Neuronal stem cell (in vitro differentiated cells): ENCODE measurements at regions not wholly inside any gene's neighbourhood (a gene's known extent, or its start where the extent isn't known, plus 50 kb on each side); places are given as distances from the start of the nearest gene placed in this dataset.
"Not testable (repeated sequence)": the region's sequence is repeated elsewhere in the genome, so short reads cannot be mapped to it uniquely, and the experiment has no call there.

Experiments
- DNase-seq: peaks from one replicate; pipeline ENCODE4 v3.0.0-alpha.2; 2013; ENCODE audit warnings: low spot score
- H2AFZ ChIP-seq: one replicate; pipeline ENCODE4 v1.6.1; 2013; ENCODE audit warnings: mild to moderate bottlenecking, low read length, inconsistent platforms
- H2AK5ac ChIP-seq: 2 replicates; pipeline ENCODE4 v1.6.1; 2013; ENCODE audit warnings: low read depth, mild to moderate bottlenecking, inconsistent platforms, low read length, moderate library complexity, mixed read lengths
- H2BK120ac ChIP-seq: 2 replicates; pipeline ENCODE4 v1.6.1; 2013; ENCODE audit warnings: low read depth, mild to moderate bottlenecking, inconsistent platforms, low read length, moderate library complexity, mixed read lengths
- H2BK12ac ChIP-seq: one replicate; pipeline ENCODE4 v1.6.1; 2013; ENCODE audit warnings: low read length, inconsistent platforms
- H2BK15ac ChIP-seq: 2 replicates; pipeline ENCODE4 v1.6.1; 2013; ENCODE audit warnings: mild to moderate bottlenecking, low read length, inconsistent platforms, mixed read lengths
- H2BK5ac ChIP-seq: one replicate; pipeline ENCODE4 v1.6.1; 2013; ENCODE audit warnings: inconsistent platforms, mild to moderate bottlenecking, low read length, moderate library complexity
- H3K14ac ChIP-seq: one replicate; pipeline ENCODE4 v1.6.1; 2013; ENCODE audit warnings: low read length, inconsistent platforms
- H3K18ac ChIP-seq: 2 replicates; pipeline ENCODE4 v1.6.1; 2013; ENCODE audit warnings: low read length, inconsistent platforms
- H3K23ac ChIP-seq: 2 replicates; pipeline ENCODE4 v1.6.1; 2013; ENCODE audit warnings: low read depth, mild to moderate bottlenecking, mixed read lengths, low read length, inconsistent platforms; ENCODE audit not compliant: poor library complexity
- H3K27ac ChIP-seq: replicated peaks from 3 replicates; pipeline ENCODE4 v1.5.1; 2013; ENCODE audit warnings: low read length, inconsistent platforms
- H3K27me3 ChIP-seq, 3 experiments: 2 replicates each; pipeline ENCODE4 v1.6.1; 2013; ENCODE audit warnings: low read length in 3 of 3, mild to moderate bottlenecking in 2 of 3, inconsistent platforms in 1 of 3, low read depth in 1 of 3, mixed read lengths in 1 of 3, moderate library complexity in 1 of 3; ENCODE audit not compliant: control insufficient read depth in 3 of 3, insufficient read depth in 3 of 3
- H3K36me3 ChIP-seq, 2 donors: replicated peaks in 1 of 2; 2 replicates each; pipeline ENCODE4 v1.6.1; 2013; ENCODE audit warnings: low read length in 2 of 2; ENCODE audit not compliant: control insufficient read depth in 2 of 2, insufficient read depth in 2 of 2
- H3K4ac ChIP-seq: 2 replicates; pipeline ENCODE4 v1.6.1; 2013; ENCODE audit warnings: inconsistent platforms, mild to moderate bottlenecking, low read length, moderate library complexity
- H3K4me1 ChIP-seq, 2 donors: 1 replicate in 1 of 2; 2 replicates in 1 of 2; pipeline ENCODE4 v1.6.1; 2013; ENCODE audit warnings: low read length in 2 of 2, low read depth in 1 of 2; ENCODE audit not compliant: control insufficient read depth in 2 of 2, insufficient read depth in 1 of 2
- H3K4me2 ChIP-seq: one replicate; pipeline ENCODE4 v1.6.1; 2013; ENCODE audit warnings: mild to moderate bottlenecking, low read length, inconsistent platforms; ENCODE audit not compliant: insufficient read depth, poor library complexity, severe bottlenecking
- H3K4me3 ChIP-seq, 2 donors: 2 replicates each; pipeline ENCODE4 v1.5.1; 2013; ENCODE audit warnings: low read length in 2 of 2, mild to moderate bottlenecking in 2 of 2, inconsistent platforms in 1 of 2, moderate library complexity in 1 of 2
- H3K79me1 ChIP-seq: one replicate; pipeline ENCODE4 v1.6.1; 2013; ENCODE audit warnings: low read depth, mild to moderate bottlenecking, inconsistent platforms, low read length, moderate library complexity
- H3K9ac ChIP-seq: one replicate; pipeline ENCODE4 v1.6.1; 2013; ENCODE audit warnings: mild to moderate bottlenecking, low read depth, low read length, inconsistent platforms; ENCODE audit not compliant: poor library complexity
- H3K9me3 ChIP-seq, 2 donors: replicated peaks in 1 of 2; 2 replicates each; pipeline versions ENCODE3 to v1.6.1; 2013; ENCODE audit warnings: low read length in 2 of 2, mild to moderate bottlenecking in 2 of 2, inconsistent platforms in 1 of 2, low read depth in 1 of 2, mixed read lengths in 1 of 2, moderate library complexity in 1 of 2; ENCODE audit not compliant: control insufficient read depth in 2 of 2, insufficient read depth in 1 of 2
- H4K8ac ChIP-seq: one replicate; pipeline ENCODE4 v1.6.1; 2013; ENCODE audit warnings: low read depth, mild to moderate bottlenecking, inconsistent platforms, low read length, moderate library complexity
- H4K91ac ChIP-seq: one replicate; pipeline ENCODE4 v1.6.1; 2013; ENCODE audit warnings: low read length, low read depth, mild to moderate bottlenecking, inconsistent platforms; ENCODE audit not compliant: poor library complexity
- WGBS, 2 donors: extraction: QIAGEN DNeasy Blood & Tissue Kit; methylation state at CpG; one replicate each; pipeline ENCODE4 v1.1.7; 2013; ENCODE audit warnings: missing lambda C conversion rate in 2 of 2, mixed read lengths in 1 of 2; ENCODE audit not compliant: insufficient read length in 2 of 2, insufficient replicate concordance in 1 of 2; ENCODE audit errors: extremely low coverage in 2 of 2; 5-methylcytosine and 5-hydroxymethylcytosine counted together

DNA sequence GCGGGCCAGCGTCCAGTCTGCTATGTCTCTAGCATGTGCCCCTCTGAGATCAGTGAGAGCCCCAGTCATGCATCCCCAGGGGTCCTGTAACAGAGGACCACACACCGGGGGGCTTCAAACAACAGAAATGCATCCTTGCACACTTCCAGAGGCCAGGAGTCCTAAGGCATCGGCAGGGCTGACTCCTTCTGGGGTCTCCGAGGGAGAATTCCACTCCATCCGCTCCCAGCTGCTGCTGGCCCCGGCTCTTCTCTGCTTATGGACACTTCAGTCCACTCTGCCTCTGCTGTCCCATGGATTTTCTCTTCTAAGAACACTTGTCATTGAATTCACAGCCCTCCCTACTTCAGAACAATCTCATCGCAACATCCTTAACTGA is 157.6 kb downstream of the NPIPB11 start:
- not testable (repeated sequence) for H3K4me3 ChIP-seq, H2AK5ac ChIP-seq, H3K4me1 ChIP-seq, H3K36me3 ChIP-seq, H2BK120ac ChIP-seq, H2BK5ac ChIP-seq, H3K27me3 ChIP-seq, H4K91ac ChIP-seq, H3K9ac ChIP-seq, H3K18ac ChIP-seq, H3K4ac ChIP-seq, H3K14ac ChIP-seq, H3K79me1 ChIP-seq, H3K23ac ChIP-seq, H3K9me3 ChIP-seq, H3K27ac ChIP-seq, H4K8ac ChIP-seq, H2BK15ac ChIP-seq, DNase-seq, H2BK12ac ChIP-seq
- H2AFZ ChIP-seq = peak overlapping the region; percentile 71
- peak overlapping the region; percentile 11 for H3K4me2 ChIP-seq
- no CpG with 5 or more reads among the region's 8 CpGs for WGBS, 2 donors

DNA sequence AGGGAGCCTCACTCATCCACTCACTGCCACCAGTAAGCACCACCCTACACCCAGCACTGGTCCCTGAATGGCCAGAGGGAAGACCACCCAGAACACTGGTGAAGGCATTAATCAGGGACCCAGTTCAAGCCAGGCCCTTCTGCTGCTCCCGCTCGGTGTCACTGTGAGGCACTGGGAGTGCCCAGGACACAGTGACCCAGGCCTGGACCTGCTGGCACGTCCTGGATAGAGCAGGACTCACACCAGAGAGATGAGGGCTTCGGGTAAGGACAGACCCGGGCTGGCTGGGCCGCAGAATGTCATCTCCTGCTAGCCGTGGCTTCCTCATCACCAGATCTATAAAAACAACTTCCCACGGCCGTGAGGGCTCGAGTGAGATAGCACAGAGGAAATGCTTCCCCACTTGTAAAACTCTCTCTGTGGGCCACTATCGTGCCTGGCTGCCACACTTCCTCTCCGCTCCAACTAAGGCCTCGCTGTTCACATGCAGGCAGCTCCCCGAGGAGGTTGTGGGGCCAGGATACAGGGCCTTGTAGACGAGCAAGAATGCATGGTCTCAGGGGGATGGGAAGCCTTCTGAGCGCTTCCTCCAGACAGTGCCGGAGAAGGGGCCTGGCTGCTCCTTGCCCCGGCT is 158.1 kb downstream of the NPIPB11 start:
- H3K9ac ChIP-seq, H3K27me3 ChIP-seq, H4K91ac ChIP-seq, H2BK12ac ChIP-seq, H3K36me3 ChIP-seq, H2BK5ac ChIP-seq, H3K27ac ChIP-seq, H3K79me1 ChIP-seq, H2BK120ac ChIP-seq, H3K18ac ChIP-seq, H3K4me3 ChIP-seq, H2BK15ac ChIP-seq, DNase-seq, H3K23ac ChIP-seq, H3K4me1 ChIP-seq, H3K4ac ChIP-seq, H3K9me3 ChIP-seq, H3K14ac ChIP-seq, H3K4me2 ChIP-seq: not testable (repeated sequence)
- H2AK5ac ChIP-seq = peak overlapping the region; percentile 28
- peak overlapping the region; percentile 48 for H4K8ac ChIP-seq
- peak overlapping the region; percentile 71 for H2AFZ ChIP-seq
- no CpG with 5 or more reads among the region's 18 CpGs for WGBS, 2 donors

DNA sequence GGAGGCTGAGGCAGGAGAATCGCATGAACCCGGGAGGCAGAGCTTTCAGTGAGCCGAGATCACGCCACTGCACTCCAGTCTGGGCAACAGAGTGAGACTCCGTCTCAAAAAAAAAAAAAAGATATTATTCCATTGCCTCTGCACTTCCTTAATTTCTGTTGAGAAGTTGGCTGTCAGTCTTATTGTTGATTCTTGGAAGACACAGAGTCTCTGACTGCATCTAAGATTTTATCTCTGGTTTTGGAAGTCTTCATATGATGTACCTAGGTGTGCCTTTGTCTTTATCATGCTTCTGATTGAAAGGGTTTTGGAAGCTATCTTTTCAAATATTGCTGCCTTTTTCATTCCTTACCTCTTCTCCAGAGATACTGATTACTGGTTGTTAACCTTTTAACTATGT is 160.4 kb downstream of the NPIPB11 start:
- DNase-seq, H2BK120ac ChIP-seq, H3K23ac ChIP-seq, H2AK5ac ChIP-seq, H3K4me3 ChIP-seq, H3K4me1 ChIP-seq, H3K14ac ChIP-seq, H3K9me3 ChIP-seq, H2BK5ac ChIP-seq, H3K18ac ChIP-seq, H2AFZ ChIP-seq, H3K27me3 ChIP-seq, H3K4ac ChIP-seq, H3K36me3 ChIP-seq, H2BK12ac ChIP-seq, H3K4me2 ChIP-seq, H4K8ac ChIP-seq, H3K9ac ChIP-seq, H3K27ac ChIP-seq, H4K91ac ChIP-seq, H3K79me1 ChIP-seq, H2BK15ac ChIP-seq: not testable (repeated sequence)
- WGBS, 2 donors = no CpG with 5 or more reads among the region's 5 CpGs

DNA sequence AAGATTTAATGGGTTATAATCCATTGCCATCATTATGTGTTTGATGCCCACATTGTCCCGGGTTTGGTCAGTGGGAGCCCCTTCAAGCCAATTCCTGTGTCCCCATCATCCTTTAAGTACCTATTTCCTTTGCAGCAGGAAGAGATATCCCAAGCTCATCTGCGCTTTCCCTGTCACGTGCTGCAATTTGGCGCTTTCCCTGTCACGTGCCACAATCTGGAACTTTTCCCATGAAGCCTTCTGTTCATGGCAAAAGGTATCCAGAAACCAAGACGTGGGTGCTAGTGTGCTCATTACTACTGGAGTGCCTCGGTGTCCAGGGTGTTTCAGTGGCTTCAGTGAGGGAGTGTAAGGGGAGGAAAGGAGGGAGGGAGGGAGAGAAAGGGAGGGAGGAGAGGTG is 168.5 kb downstream of the NPIPB11 start:
- no peaks in the 10 kb centered on the region for H3K4me1 ChIP-seq
- H4K91ac ChIP-seq = no peak overlapping the region
- H3K18ac ChIP-seq = no peak overlapping the region
- H3K14ac ChIP-seq = no peak overlapping the region
- H3K23ac ChIP-seq = no peak overlapping the region
- H3K79me1 ChIP-seq = no peaks in the 10 kb centered on the region
- no peak overlapping the region for H2AFZ ChIP-seq
- no peak overlapping the region for H4K8ac ChIP-seq
- H3K27ac ChIP-seq = no peak overlapping the region
- no peak overlapping the region for H2AK5ac ChIP-seq
- no peak overlapping the region for H2BK5ac ChIP-seq
- no peak overlapping the region for H3K4me2 ChIP-seq
- DNase-seq = no peak
- H3K27me3 ChIP-seq = no peaks in the 10 kb centered on the region
- no CpG with 5 or more reads among the region's 7 CpGs for WGBS, 2 donors
- H3K4me3 ChIP-seq = no peak overlapping the region
- no peak overlapping the region for H2BK12ac ChIP-seq
- H3K9ac ChIP-seq = no peak overlapping the region
- H2BK120ac ChIP-seq = no peak overlapping the region
- H3K9me3 ChIP-seq = no peaks in the 10 kb centered on the region
- no peaks in the 10 kb centered on the region for H3K36me3 ChIP-seq
- no peak overlapping the region for H2BK15ac ChIP-seq
- H3K4ac ChIP-seq = no peak overlapping the region
